ENCODE measurements at regions not wholly inside any gene's neighbourhood (a gene's known extent, or its start where the extent isn't known, plus 50 kb on each side); places are given as distances from the start of the nearest gene placed in this dataset.

- TF ChIP-seq, protein P1, sequence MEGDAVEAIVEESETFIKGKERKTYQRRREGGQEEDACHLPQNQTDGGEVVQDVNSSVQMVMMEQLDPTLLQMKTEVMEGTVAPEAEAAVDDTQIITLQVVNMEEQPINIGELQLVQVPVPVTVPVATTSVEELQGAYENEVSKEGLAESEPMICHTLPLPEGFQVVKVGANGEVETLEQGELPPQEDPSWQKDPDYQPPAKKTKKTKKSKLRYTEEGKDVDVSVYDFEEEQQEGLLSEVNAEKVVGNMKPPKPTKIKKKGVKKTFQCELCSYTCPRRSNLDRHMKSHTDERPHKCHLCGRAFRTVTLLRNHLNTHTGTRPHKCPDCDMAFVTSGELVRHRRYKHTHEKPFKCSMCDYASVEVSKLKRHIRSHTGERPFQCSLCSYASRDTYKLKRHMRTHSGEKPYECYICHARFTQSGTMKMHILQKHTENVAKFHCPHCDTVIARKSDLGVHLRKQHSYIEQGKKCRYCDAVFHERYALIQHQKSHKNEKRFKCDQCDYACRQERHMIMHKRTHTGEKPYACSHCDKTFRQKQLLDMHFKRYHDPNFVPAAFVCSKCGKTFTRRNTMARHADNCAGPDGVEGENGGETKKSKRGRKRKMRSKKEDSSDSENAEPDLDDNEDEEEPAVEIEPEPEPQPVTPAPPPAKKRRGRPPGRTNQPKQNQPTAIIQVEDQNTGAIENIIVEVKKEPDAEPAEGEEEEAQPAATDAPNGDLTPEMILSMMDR (IDR thresholded peaks at IDR 0.05; ENCODE audit: borderline replicate concordance, extremely low read depth, low read length, poor library complexity, severe bottlenecking), result no peak
- no peak for TF ChIP-seq EZH2 (IDR thresholded peaks at IDR 0.05; ENCODE audit: borderline replicate concordance, low read depth, low read length, severe bottlenecking)
Observed at GRCh38 chr10:56035489-56035888, 325.6 kb downstream of the ZWINT start.

All from DND-41 (cell line).